A673 (cell line): ENCODE measurements at regions not wholly inside any gene's neighbourhood (a gene's known extent, or its start where the extent isn't known, plus 50 kb on each side); places are given as distances from the start of the nearest gene placed in this dataset.

Experiments used
- EZH2 ChIP-seq: fragments of 200-600 bp; sonication (generic); IDR thresholded peaks from 2 replicates; pipeline ENCODE4 v1.6.1; 2017; ENCODE audit warnings: borderline replicate concordance, low read depth, mild to moderate bottlenecking, mixed read lengths, antibody characterized with exemption, low read length; ENCODE audit not compliant: poor library complexity, severe bottlenecking
- TF ChIP-seq, protein P1 (sequence below): fragments of 300-800, 200-600 bp; sonication (generic); conservative IDR thresholded peaks from 2 replicates; pipeline ENCODE4 v1.5.1; 2017; ENCODE audit warnings: low read depth, mild to moderate bottlenecking, antibody characterized with exemption, low read length, moderate library complexity, mixed read lengths

DNA sequence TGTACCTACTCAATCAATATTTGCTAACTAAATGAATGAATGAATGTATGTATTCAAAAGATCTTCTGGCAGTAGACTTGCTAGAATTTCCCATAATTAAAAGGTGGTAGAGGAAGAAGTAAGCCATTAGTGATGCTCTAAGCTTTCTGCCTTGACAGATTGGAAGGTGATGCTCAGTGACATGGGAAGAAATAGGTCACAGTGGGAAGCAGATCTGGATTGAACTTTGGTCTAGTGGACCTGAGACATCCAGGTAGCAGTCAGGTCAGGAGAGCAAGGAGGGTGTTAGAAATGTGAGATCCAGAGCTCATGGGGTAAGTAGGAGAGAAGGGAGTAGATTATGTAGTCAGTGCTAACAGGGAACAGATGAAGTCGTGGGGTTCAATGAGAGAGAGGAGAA is 106.4 kb downstream of the SNX5 start:
- TF ChIP-seq, protein P1, sequence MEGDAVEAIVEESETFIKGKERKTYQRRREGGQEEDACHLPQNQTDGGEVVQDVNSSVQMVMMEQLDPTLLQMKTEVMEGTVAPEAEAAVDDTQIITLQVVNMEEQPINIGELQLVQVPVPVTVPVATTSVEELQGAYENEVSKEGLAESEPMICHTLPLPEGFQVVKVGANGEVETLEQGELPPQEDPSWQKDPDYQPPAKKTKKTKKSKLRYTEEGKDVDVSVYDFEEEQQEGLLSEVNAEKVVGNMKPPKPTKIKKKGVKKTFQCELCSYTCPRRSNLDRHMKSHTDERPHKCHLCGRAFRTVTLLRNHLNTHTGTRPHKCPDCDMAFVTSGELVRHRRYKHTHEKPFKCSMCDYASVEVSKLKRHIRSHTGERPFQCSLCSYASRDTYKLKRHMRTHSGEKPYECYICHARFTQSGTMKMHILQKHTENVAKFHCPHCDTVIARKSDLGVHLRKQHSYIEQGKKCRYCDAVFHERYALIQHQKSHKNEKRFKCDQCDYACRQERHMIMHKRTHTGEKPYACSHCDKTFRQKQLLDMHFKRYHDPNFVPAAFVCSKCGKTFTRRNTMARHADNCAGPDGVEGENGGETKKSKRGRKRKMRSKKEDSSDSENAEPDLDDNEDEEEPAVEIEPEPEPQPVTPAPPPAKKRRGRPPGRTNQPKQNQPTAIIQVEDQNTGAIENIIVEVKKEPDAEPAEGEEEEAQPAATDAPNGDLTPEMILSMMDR = no peak
- no peak for TF ChIP-seq EZH2
